Neural progenitor cell (in vitro differentiated cells): ENCODE measurements at regions not wholly inside any gene's neighbourhood (a gene's known extent, or its start where the extent isn't known, plus 50 kb on each side); places are given as distances from the start of the nearest gene placed in this dataset.

Experiments used
- DNase-seq: peaks from one replicate; pipeline ENCODE4 v3.0.0-alpha.2; 2016; ENCODE audit warnings: low spot score
- H2AFZ ChIP-seq: fragments of 200-600 bp; sonication (generic); replicated peaks from 2 replicates; pipeline ENCODE4 v1.6.1; 2016; ENCODE audit warnings: antibody characterized with exemption
- H3F3A ChIP-seq: fragments of 200-600 bp; sonication (generic); 2 replicates; pipeline ENCODE4 v1.6.1; 2016; ENCODE audit warnings: antibody characterized with exemption, low read depth
- H3K27ac ChIP-seq: fragments of 200-600 bp; sonication (generic); 2 replicates; pipeline ENCODE4 v1.5.1; 2016; ENCODE audit warnings: mild to moderate bottlenecking
- H3K27me3 ChIP-seq: fragments of 200-600 bp; sonication (generic); 2 replicates; pipeline ENCODE4 v1.6.1; 2016; ENCODE audit warnings: mild to moderate bottlenecking, moderate library complexity
- H3K36me3 ChIP-seq: fragments of 200-600 bp; sonication (generic); 2 replicates; pipeline ENCODE4 v1.5.1; 2016
- H3K4me1 ChIP-seq: fragments of 200-600 bp; sonication (generic); 2 replicates; pipeline ENCODE4 v1.6.1; 2016; ENCODE audit warnings: mixed run types
- H3K4me2 ChIP-seq: fragments of 200-600 bp; sonication (generic); 2 replicates; pipeline ENCODE4 v1.6.1; 2016
- H3K4me3 ChIP-seq: fragments of 200-600 bp; sonication (generic); 2 replicates; pipeline ENCODE4 v1.5.1; 2016
- H3K79me2 ChIP-seq: fragments of 200-600 bp; sonication (generic); 2 replicates; pipeline ENCODE4 v1.6.1; 2016; ENCODE audit warnings: low read depth
- H3K9ac ChIP-seq: fragments of 200-600 bp; sonication (generic); 2 replicates; pipeline ENCODE4 v1.6.1; 2016
- H3K9me3 ChIP-seq: fragments of 200-600 bp; sonication (generic); 2 replicates; pipeline ENCODE4 v1.5.1; 2016; ENCODE audit warnings: low read depth
- H4K20me1 ChIP-seq: fragments of 200-600 bp; sonication (generic); 2 replicates; pipeline ENCODE4 v1.6.1; 2016; ENCODE audit warnings: low read depth
- H3K27ac Mint-ChIP-seq: 3 replicates; pipeline ENCODE4 v1.8.0; 2021; ENCODE audit warnings: mixed read lengths
- H3K27me3 Mint-ChIP-seq: 2 replicates; pipeline ENCODE4 v1.8.0; 2022; ENCODE audit warnings: low read depth, mild to moderate bottlenecking, inconsistent platforms, moderate library complexity, mixed read lengths; ENCODE audit not compliant: insufficient read depth
- H3K36me3 Mint-ChIP-seq: 3 replicates; pipeline ENCODE4 v1.8.0; 2021; ENCODE audit warnings: mixed read lengths
- H3K4me1 Mint-ChIP-seq: 3 replicates; pipeline ENCODE4 v1.8.0; 2021; ENCODE audit warnings: mixed read lengths
- H3K4me3 Mint-ChIP-seq: 3 replicates; pipeline ENCODE4 v1.8.0; 2021; ENCODE audit warnings: mild to moderate bottlenecking, moderate library complexity, mixed read lengths
- H3K9me3 Mint-ChIP-seq: 3 replicates; pipeline ENCODE4 v1.8.0; 2020; ENCODE audit warnings: mixed read lengths
- CTCF ChIP-seq: fragments of 200-600 bp; sonication (generic); IDR thresholded peaks from 2 replicates; pipeline ENCODE4 v1.5.1; 2017; ENCODE audit warnings: antibody characterized with exemption, mild to moderate bottlenecking
- EZH2 ChIP-seq: fragments of 200-600 bp; sonication (generic); IDR thresholded peaks from 2 replicates; pipeline ENCODE4 v1.6.1; 2017; ENCODE audit warnings: antibody characterized with exemption, mild to moderate bottlenecking, moderate library complexity
- EZH2phosphoT487 ChIP-seq: fragments of 200-600 bp; sonication (generic); IDR thresholded peaks from 2 replicates; pipeline ENCODE4 v1.6.1; 2017; ENCODE audit warnings: antibody characterized with exemption

- Mint-ChIP-seq H3K9me3 (no peaks in the 10 kb centered on the region), H3K27me3 (no peaks in the 10 kb centered on the region), H3K4me1 (peaks cover 2% of the 10 kb centered on the region), H3K27ac (no peak overlapping the region), H3K36me3 (no peaks in the 10 kb centered on the region), H3K4me3 (no peak overlapping the region)
- Histone ChIP-seq H3K36me3 (no peaks in the 10 kb centered on the region), H3K27me3 (no peaks in the 10 kb centered on the region), H4K20me1 (no peaks in the 10 kb centered on the region), H3K9me3 (no peaks in the 10 kb centered on the region), H3K79me2 (no peaks in the 10 kb centered on the region), H3K4me1 (no peaks in the 10 kb centered on the region), H3K9ac (no peak overlapping the region), H3F3A (no peaks in the 10 kb centered on the region), H2AFZ (no peak overlapping the region), H3K27ac (no peak overlapping the region), H3K4me2 (no peak overlapping the region), H3K4me3 (no peak overlapping the region)
- TF ChIP-seq EZH2, result no peak
- no peak for TF ChIP-seq CTCF
- TF ChIP-seq EZH2phosphoT487, result no peak
- no peak for DNase-seq
Measured at GRCh38 chr7:145978769-145979168, 137.8 kb upstream of the CNTNAP2 start.

DNA sequence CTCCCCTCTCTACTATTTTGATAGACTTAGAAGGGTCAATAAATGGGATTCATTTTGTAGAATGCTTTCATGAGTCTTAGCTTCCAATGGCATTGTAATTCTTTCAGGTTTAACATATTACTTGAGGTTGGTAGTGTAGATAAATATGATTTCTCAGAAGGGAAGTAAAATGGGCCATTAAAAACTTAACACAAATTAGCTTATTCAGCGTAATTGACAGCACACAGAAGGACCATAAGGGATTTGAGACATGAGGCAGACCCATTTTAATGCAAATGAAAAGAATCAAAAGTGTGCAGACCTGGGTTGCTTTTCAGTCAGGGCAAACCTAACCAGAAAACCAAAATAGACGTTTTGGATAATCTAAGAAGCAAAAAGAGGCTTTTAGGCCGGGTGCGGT lies 156.6 kb upstream of the CNTNAP2 start:
- Mint-ChIP-seq H3K4me3 (no peak overlapping the region), H3K36me3 (no peaks in the 10 kb centered on the region), H3K9me3 (no peaks in the 10 kb centered on the region), H3K27me3 (no peaks in the 10 kb centered on the region), H3K27ac (no peak overlapping the region), H3K4me1 (no peaks in the 10 kb centered on the region)
- no peak overlapping the region for H3K9ac ChIP-seq
- H3K4me2 ChIP-seq, result no peak overlapping the region
- no peaks in the 10 kb centered on the region for H3K79me2 ChIP-seq
- H3K27ac ChIP-seq, result no peak overlapping the region
- no peak for TF ChIP-seq CTCF
- no peak for TF ChIP-seq EZH2phosphoT487
- no peak for TF ChIP-seq EZH2
- no peak for DNase-seq
- H3K36me3 ChIP-seq, result no peaks in the 10 kb centered on the region
- no peaks in the 10 kb centered on the region for H4K20me1 ChIP-seq
- no peak overlapping the region for H3K4me3 ChIP-seq
- no peaks in the 10 kb centered on the region for H3F3A ChIP-seq
- no peak overlapping the region for H2AFZ ChIP-seq
- H3K27me3 ChIP-seq, result no peaks in the 10 kb centered on the region
- H3K9me3 ChIP-seq, result no peaks in the 10 kb centered on the region
- H3K4me1 ChIP-seq, result no peaks in the 10 kb centered on the region

GRCh38 chr7:145957160-145957890 lies 159.3 kb upstream of the CNTNAP2 start:
- TF ChIP-seq CTCF (no peak), EZH2 (no peak), EZH2phosphoT487 (no peak)
- no peak overlapping the region for H3K4me2 ChIP-seq
- no peak for DNase-seq
- H3K27ac Mint-ChIP-seq, result no peak overlapping the region
- H3K36me3 ChIP-seq, result no peaks in the 10 kb centered on the region
- H3K27me3 Mint-ChIP-seq, result no peaks in the 10 kb centered on the region
- H3K27ac ChIP-seq, result no peak overlapping the region
- H3K4me3 ChIP-seq, result no peak overlapping the region
- H3K36me3 Mint-ChIP-seq, result no peaks in the 10 kb centered on the region
- no peaks in the 10 kb centered on the region for H3K27me3 ChIP-seq
- H3K9me3 ChIP-seq, result no peaks in the 10 kb centered on the region
- H3K9me3 Mint-ChIP-seq, result no peaks in the 10 kb centered on the region
- no peak overlapping the region for H3K9ac ChIP-seq
- H3K79me2 ChIP-seq, result no peaks in the 10 kb centered on the region
- no peak overlapping the region for H2AFZ ChIP-seq
- no peaks in the 10 kb centered on the region for H3F3A ChIP-seq
- H3K4me3 Mint-ChIP-seq, result no peak overlapping the region
- H3K4me1 ChIP-seq, result no peaks in the 10 kb centered on the region
- H3K4me1 Mint-ChIP-seq, result no peaks in the 10 kb centered on the region
- no peaks in the 10 kb centered on the region for H4K20me1 ChIP-seq
